Esophagus muscularis mucosa (tissue), 4 donors: ENCODE measurements at regions not wholly inside any gene's neighbourhood (a gene's known extent, or its start where the extent isn't known, plus 50 kb on each side); places are given as distances from the start of the nearest gene placed in this dataset.

Experiments
- DNase-seq: peaks from one replicate; pipeline ENCODE4 v3.0.0-alpha.2; 2017; ENCODE audit errors: extremely low spot score
- H3K27ac ChIP-seq, 4 donors: fragments of 200-600 bp; sonication (generic); replicated peaks in 1 of 4; 1 replicate in 3 of 4; 2 replicates in 1 of 4; pipeline ENCODE4 v1.5.1; 2016 to 2019; ENCODE audit warnings: mild to moderate bottlenecking in 1 of 4
- H3K27me3 ChIP-seq, 4 donors: fragments of 200-600 bp; sonication (generic); one replicate each; pipeline versions ENCODE4 v1.5.1 to v1.6.0; 2016 to 2019
- H3K36me3 ChIP-seq, 4 donors: fragments of 200-600 bp; sonication (generic); one replicate each; pipeline ENCODE4 v1.5.1; 2016 to 2019
- H3K4me1 ChIP-seq, 4 donors: fragments of 200-600 bp; sonication (generic); one replicate each; pipeline ENCODE4 v1.5.1; 2016 to 2019
- H3K4me3 ChIP-seq, 4 donors: fragments of 200-600 bp; sonication (generic); 1 replicate in 2 of 4; 2 replicates in 2 of 4; pipeline ENCODE4 v1.5.1; 2016 to 2019; ENCODE audit warnings: mild to moderate bottlenecking in 4 of 4, moderate library complexity in 1 of 4
- H3K9me3 ChIP-seq, 4 donors: fragments of 200-600 bp; sonication (generic); 1 replicate in 3 of 4; 2 replicates in 1 of 4; pipeline ENCODE4 v1.5.1; 2016 to 2019
- CTCF ChIP-seq, 3 experiments: fragments of 200-600 bp in 2 of 3; fragments of 450-650 bp in 1 of 3; sonication (generic) in 2 of 3; IDR thresholded peaks; one replicate each; pipeline ENCODE4 v1.5.1; 2017 to 2019; ENCODE audit warnings: antibody characterized with exemption in 3 of 3, mild to moderate bottlenecking in 2 of 3, moderate library complexity in 1 of 3
- EP300 ChIP-seq: sonication (generic); formaldehyde crosslinking; IDR thresholded peaks from one replicate; pipeline ENCODE4 v1.6.1; 2017; ENCODE audit warnings: antibody characterized with exemption
- POLR2A ChIP-seq: fragments of 450-650 bp; IDR thresholded peaks from one replicate; pipeline ENCODE4 v1.6.1; 2017; ENCODE audit warnings: antibody characterized with exemption, moderate library complexity, mild to moderate bottlenecking, low read depth
- POLR2AphosphoS5 ChIP-seq, 2 donors: sonication (generic); formaldehyde crosslinking; IDR thresholded peaks; one replicate each; pipeline ENCODE4 v1.6.1; 2017; ENCODE audit warnings: antibody characterized with exemption in 2 of 2
- WGBS: methylation state at CpG from one replicate; pipeline ENCODE4 v1.1.5; 2018; 5-methylcytosine and 5-hydroxymethylcytosine counted together
- intact Hi-C: fragments of 100-400 bp; cut with DNase I; formaldehyde crosslinking; loops from one replicate; pipeline ENCODE4 v1.15.1; 2023

DNA sequence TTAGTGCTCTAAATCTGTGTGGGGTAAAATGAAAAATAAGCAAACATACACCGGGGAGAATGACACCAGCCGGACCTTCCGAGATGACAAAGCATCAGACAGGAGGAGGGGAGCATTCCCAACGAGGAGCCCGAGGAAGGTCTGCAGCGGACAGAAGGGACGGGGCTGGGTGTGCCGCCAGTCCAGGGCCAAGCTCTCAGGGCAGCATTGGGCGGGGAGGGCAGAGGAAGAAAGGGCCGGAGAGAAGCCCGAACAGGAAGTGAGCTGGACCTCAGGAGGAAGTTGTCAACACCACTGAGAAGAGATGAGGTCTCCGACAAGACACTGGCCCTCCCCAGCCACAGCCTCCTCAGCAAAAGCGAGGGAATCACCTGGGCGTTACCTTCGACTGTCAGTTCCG, 182.6 kb upstream of the RNF32 start:
- H3K9me3 ChIP-seq = no peaks in the 10 kb centered on the region
- no peaks in the 10 kb centered on the region for H3K36me3 ChIP-seq
- H3K27ac ChIP-seq = no peak overlapping the region
- 80% methylated on average over 16 of the region's 16 CpGs for WGBS
- no peak for DNase-seq
- H3K4me3 ChIP-seq = no peak overlapping the region
- no peaks in the 10 kb centered on the region for H3K4me1 ChIP-seq
- TF ChIP-seq POLR2AphosphoS5 (IDR thresholded peaks at IDR 0.05) = no peak
- TF ChIP-seq CTCF (IDR thresholded peaks at IDR 0.05) = no peak
- TF ChIP-seq POLR2A = no peak
- no peak for TF ChIP-seq EP300
- intact Hi-C loops = no loop called here
- peaks cover 0 to 36% (median 0%) of the 10 kb centered on the region in 4 donors for H3K27me3 ChIP-seq

- Histone ChIP-seq H3K4me1 (no peaks in the 10 kb centered on the region), H3K9me3 (no peaks in the 10 kb centered on the region), H3K36me3 (no peaks in the 10 kb centered on the region), H3K27me3 (peaks cover 0 to 28% (median 0%) of the 10 kb centered on the region in 4 donors), H3K27ac (no peak overlapping the region), H3K4me3 (no peak overlapping the region)
- WGBS = 72% methylated on average over 10 of the region's 11 CpGs
- intact Hi-C loops = no loop called here
- no peak for DNase-seq
- TF ChIP-seq POLR2A (no peak), POLR2AphosphoS5 (IDR thresholded peaks at IDR 0.05) (no peak)
Observed at GRCh38 chr7:156456503-156457115, 184.0 kb upstream of the RNF32 start.

- H3K27ac ChIP-seq = no peak overlapping the region
- no peak for TF ChIP-seq POLR2AphosphoS5 (IDR thresholded peaks at IDR 0.05)
- TF ChIP-seq POLR2A = no peak
- no peak for TF ChIP-seq CTCF (IDR thresholded peaks at IDR 0.05)
- no peak for TF ChIP-seq EP300
- H3K27me3 ChIP-seq = peaks cover 0 to 28% (median 0%) of the 10 kb centered on the region in 4 donors
- H3K36me3 ChIP-seq = no peaks in the 10 kb centered on the region
- 78% methylated on average over 8 of the region's 8 CpGs for WGBS
- no peaks in the 10 kb centered on the region for H3K4me1 ChIP-seq
- intact Hi-C loops = no loop called here
- H3K4me3 ChIP-seq = no peak overlapping the region
- DNase-seq = no peak
- no peaks in the 10 kb centered on the region for H3K9me3 ChIP-seq
Observed at GRCh38 chr7:156456032-156456431, 184.5 kb upstream of the RNF32 start.

GRCh38 chr7:156450473-156450872, 190.1 kb upstream of the RNF32 start:
- no peak for DNase-seq
- H3K9me3 ChIP-seq = no peaks in the 10 kb centered on the region
- no peaks in the 10 kb centered on the region for H3K4me1 ChIP-seq
- intact Hi-C loops = no loop called here
- H3K4me3 ChIP-seq = no peak overlapping the region
- no peaks in the 10 kb centered on the region for H3K36me3 ChIP-seq
- no peak overlapping the region for H3K27ac ChIP-seq
- peaks cover 0 to 5% (median 0%) of the 10 kb centered on the region in 4 donors for H3K27me3 ChIP-seq
- 82% methylated on average over 3 of the region's 3 CpGs for WGBS
- TF ChIP-seq POLR2A (no peak), CTCF (IDR thresholded peaks at IDR 0.05) (no peak), POLR2AphosphoS5 (IDR thresholded peaks at IDR 0.05) (no peak), EP300 (no peak)

- no peak for DNase-seq
- 72% methylated on average over 1 of the region's 1 CpG for WGBS
- intact Hi-C loops = no loop called here
- TF ChIP-seq POLR2A (no peak), POLR2AphosphoS5 (IDR thresholded peaks at IDR 0.05) (no peak), CTCF (IDR thresholded peaks at IDR 0.05) (no peak), EP300 (no peak)
- no peaks in the 10 kb centered on the region for H3K27me3 ChIP-seq
- no peak overlapping the region for H3K27ac ChIP-seq
- H3K4me1 ChIP-seq = no peaks in the 10 kb centered on the region
- no peak overlapping the region for H3K4me3 ChIP-seq
- H3K9me3 ChIP-seq = no peaks in the 10 kb centered on the region
- no peaks in the 10 kb centered on the region for H3K36me3 ChIP-seq
Observed at GRCh38 chr7:156448918-156449317, 191.7 kb upstream of the RNF32 start.
